ENCODE measurements at regions not wholly inside any gene's neighbourhood (a gene's known extent, or its start where the extent isn't known, plus 50 kb on each side); places are given as distances from the start of the nearest gene placed in this dataset.
A peak's percentile ranks its signal among the peaks of the same experiment; 100 is the strongest.

DNA sequence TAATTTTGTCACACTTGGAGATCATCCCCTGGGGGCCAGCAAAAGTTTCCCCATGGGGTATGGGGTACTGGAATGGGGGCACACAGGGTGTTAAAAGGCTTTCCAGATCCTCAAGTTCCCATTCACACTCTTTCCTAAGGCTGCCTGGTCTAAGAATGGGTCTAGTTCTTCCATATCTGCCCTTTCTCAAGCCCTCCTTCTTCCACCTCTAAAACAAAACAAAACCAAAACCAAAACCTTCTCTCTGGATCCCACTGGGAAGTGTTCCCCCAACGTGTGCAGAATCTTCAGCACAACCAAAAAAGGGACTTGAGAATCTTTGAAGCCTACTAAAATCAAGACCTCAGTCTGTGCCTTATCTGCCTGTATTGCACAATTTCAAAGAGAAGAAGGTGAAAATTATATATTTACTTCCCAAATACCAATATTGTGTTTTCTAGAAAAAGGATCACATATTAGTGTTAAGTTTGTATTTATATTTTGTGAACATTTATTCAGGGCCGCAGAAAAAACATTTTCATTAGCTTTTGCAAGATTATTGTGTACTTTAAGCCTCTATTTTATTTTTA, 207.2 kb upstream of the TCF4 start:
- peak overlapping the region; percentile 52 for H2AFZ ChIP-seq (ENCODE audit: low read length)
- H3K79me2 ChIP-seq (ENCODE audit: control insufficient read depth, insufficient read depth, low read length) = no peaks in the 10 kb centered on the region
- DNase-seq (ENCODE audit: low read depth in 2 of 2) = no peak
- no peaks in the 10 kb centered on the region for H3K9me3 ChIP-seq (ENCODE audit: control insufficient read depth, insufficient read depth, low read depth, low read length)
- H3K27ac ChIP-seq (ENCODE audit: insufficient read depth, low read length) = no peak overlapping the region
- peaks cover 2% of the 10 kb centered on the region for H3K4me1 ChIP-seq (ENCODE audit: control insufficient read depth, extremely low read depth, insufficient read depth, low read length)
- H3K9ac ChIP-seq (ENCODE audit: insufficient read depth, low read length) = no peak overlapping the region
- TF ChIP-seq, protein P1, sequence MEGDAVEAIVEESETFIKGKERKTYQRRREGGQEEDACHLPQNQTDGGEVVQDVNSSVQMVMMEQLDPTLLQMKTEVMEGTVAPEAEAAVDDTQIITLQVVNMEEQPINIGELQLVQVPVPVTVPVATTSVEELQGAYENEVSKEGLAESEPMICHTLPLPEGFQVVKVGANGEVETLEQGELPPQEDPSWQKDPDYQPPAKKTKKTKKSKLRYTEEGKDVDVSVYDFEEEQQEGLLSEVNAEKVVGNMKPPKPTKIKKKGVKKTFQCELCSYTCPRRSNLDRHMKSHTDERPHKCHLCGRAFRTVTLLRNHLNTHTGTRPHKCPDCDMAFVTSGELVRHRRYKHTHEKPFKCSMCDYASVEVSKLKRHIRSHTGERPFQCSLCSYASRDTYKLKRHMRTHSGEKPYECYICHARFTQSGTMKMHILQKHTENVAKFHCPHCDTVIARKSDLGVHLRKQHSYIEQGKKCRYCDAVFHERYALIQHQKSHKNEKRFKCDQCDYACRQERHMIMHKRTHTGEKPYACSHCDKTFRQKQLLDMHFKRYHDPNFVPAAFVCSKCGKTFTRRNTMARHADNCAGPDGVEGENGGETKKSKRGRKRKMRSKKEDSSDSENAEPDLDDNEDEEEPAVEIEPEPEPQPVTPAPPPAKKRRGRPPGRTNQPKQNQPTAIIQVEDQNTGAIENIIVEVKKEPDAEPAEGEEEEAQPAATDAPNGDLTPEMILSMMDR (conservative IDR thresholded peaks at IDR 0.05 in 1 of 2, IDR thresholded peaks at IDR 0.05 in 1 of 2; ENCODE audit: low read depth in 1 of 2, low read length in 2 of 2) = no peak
- TF ChIP-seq EZH2 (IDR thresholded peaks at IDR 0.05; ENCODE audit: low read length, missing control alignments) = no peak
- peak overlapping the region; percentile 80 for H3K4me2 ChIP-seq (ENCODE audit: extremely low read depth, insufficient read depth, low read length)
- H4K20me1 ChIP-seq (ENCODE audit: control insufficient read depth, extremely low read depth, insufficient read depth, low read length) = no peaks in the 10 kb centered on the region
- H3K36me3 ChIP-seq (ENCODE audit: control insufficient read depth, insufficient read depth, low read length) = no peaks in the 10 kb centered on the region
- H3K4me3 ChIP-seq (replicated peaks in 1 of 4; ENCODE audit: control extremely low read depth in 1 of 4, insufficient read depth in 1 of 4, low read depth in 3 of 4, low read length in 4 of 4) = peak overlapping the region in 1 of 4 experiments; percentile 36
- H3K27me3 ChIP-seq (ENCODE audit: control insufficient read depth, insufficient read depth, low read length) = no peaks in the 10 kb centered on the region

DNA sequence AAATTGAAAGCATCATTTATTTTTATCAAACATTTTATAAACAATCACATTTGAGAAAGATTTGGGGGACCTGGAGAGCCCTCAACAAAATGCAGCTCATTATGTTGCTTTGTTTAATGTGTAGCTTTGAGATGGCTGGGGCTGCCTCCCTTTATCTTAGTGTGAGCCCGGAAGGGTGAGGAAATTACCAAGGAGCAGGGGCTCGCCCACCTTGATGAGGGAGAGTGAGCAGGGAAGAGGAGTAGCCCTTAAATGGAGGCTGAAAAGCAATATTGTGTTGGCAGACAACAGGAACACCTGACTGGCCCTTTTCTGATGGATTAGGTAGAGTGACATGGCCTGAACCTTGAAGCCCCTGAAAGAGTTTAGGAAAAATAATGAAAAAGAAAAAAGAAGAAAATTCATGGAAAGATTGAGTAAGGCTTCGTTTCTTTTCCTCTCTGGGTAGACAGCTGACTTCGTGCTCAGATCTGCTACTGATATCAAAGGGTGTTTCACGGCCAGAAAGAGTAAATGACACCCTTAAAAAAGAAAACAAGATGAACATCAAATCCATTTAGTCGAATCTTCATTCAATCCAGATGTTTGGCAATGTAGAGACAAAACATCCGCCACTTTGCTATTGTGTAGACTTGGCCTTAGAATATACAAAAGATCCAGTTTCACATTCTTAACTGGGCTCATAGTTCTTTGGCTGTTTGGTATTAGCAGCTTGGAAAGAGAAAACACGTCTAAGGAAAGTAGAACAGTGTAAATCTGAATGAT, 206.5 kb upstream of the TCF4 start:
- H3K27ac ChIP-seq (ENCODE audit: insufficient read depth, low read length) = no peak overlapping the region
- no peaks in the 10 kb centered on the region for H4K20me1 ChIP-seq (ENCODE audit: control insufficient read depth, extremely low read depth, insufficient read depth, low read length)
- no peak overlapping the region for H2AFZ ChIP-seq (ENCODE audit: low read length)
- peaks cover 7% of the 10 kb centered on the region for H3K4me1 ChIP-seq (ENCODE audit: control insufficient read depth, extremely low read depth, insufficient read depth, low read length)
- H3K36me3 ChIP-seq (ENCODE audit: control insufficient read depth, insufficient read depth, low read length) = no peaks in the 10 kb centered on the region
- peak overlapping the region in 1 of 4 experiments; percentile 36 for H3K4me3 ChIP-seq (replicated peaks in 1 of 4; ENCODE audit: control extremely low read depth in 1 of 4, insufficient read depth in 1 of 4, low read depth in 3 of 4, low read length in 4 of 4)
- DNase-seq (ENCODE audit: low read depth in 2 of 2) = peak; percentile 51
- no peak for TF ChIP-seq EZH2 (IDR thresholded peaks at IDR 0.05; ENCODE audit: low read length, missing control alignments)
- TF ChIP-seq, protein P1 (conservative IDR thresholded peaks at IDR 0.05 in 1 of 2, IDR thresholded peaks at IDR 0.05 in 1 of 2; ENCODE audit: low read depth in 1 of 2, low read length in 2 of 2) = no peak
- no peak overlapping the region for H3K9ac ChIP-seq (ENCODE audit: insufficient read depth, low read length)
- no peaks in the 10 kb centered on the region for H3K79me2 ChIP-seq (ENCODE audit: control insufficient read depth, insufficient read depth, low read length)
- no peaks in the 10 kb centered on the region for H3K27me3 ChIP-seq (ENCODE audit: control insufficient read depth, insufficient read depth, low read length)
- H3K4me2 ChIP-seq (ENCODE audit: extremely low read depth, insufficient read depth, low read length) = peak overlapping the region; percentile 80
- H3K9me3 ChIP-seq (ENCODE audit: control insufficient read depth, insufficient read depth, low read depth, low read length) = no peaks in the 10 kb centered on the region

DNA sequence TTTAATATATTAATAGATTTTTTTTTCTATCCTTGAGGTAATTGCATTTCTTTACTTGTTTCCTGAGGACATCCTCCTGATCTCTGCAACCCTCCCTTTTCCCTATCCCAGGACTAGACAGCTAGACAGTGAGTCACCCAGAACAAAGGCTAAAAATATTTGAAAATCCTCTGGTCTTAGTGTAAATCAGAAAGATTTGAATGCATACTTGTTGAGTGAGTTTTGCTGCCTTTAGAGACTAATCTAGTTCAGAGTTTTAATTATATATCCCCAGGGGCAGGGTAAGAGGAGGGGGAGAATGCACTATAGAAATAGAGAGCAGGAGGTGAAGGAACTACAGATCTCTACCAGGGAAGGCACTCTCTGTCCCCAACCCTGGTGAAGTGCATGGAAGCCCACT, 202.3 kb upstream of the TCF4 start:
- Histone ChIP-seq H3K79me2 (ENCODE audit: control insufficient read depth, insufficient read depth, low read length) (no peaks in the 10 kb centered on the region), H2AFZ (ENCODE audit: low read length) (no peak overlapping the region), H3K4me3 (replicated peaks in 1 of 4; ENCODE audit: control extremely low read depth in 1 of 4, insufficient read depth in 1 of 4, low read depth in 3 of 4, low read length in 4 of 4) (no peak overlapping the region), H3K9me3 (ENCODE audit: control insufficient read depth, insufficient read depth, low read depth, low read length) (no peaks in the 10 kb centered on the region), H4K20me1 (ENCODE audit: control insufficient read depth, extremely low read depth, insufficient read depth, low read length) (no peaks in the 10 kb centered on the region), H3K9ac (ENCODE audit: insufficient read depth, low read length) (no peak overlapping the region), H3K4me2 (ENCODE audit: extremely low read depth, insufficient read depth, low read length) (no peak overlapping the region), H3K36me3 (ENCODE audit: control insufficient read depth, insufficient read depth, low read length) (no peaks in the 10 kb centered on the region), H3K4me1 (ENCODE audit: control insufficient read depth, extremely low read depth, insufficient read depth, low read length) (peaks cover 7% of the 10 kb centered on the region), H3K27me3 (ENCODE audit: control insufficient read depth, insufficient read depth, low read length) (no peaks in the 10 kb centered on the region), H3K27ac (ENCODE audit: insufficient read depth, low read length) (no peak overlapping the region)
- TF ChIP-seq, protein P1 (conservative IDR thresholded peaks at IDR 0.05 in 1 of 2, IDR thresholded peaks at IDR 0.05 in 1 of 2; ENCODE audit: low read depth in 1 of 2, low read length in 2 of 2) = no peak
- TF ChIP-seq EZH2 (IDR thresholded peaks at IDR 0.05; ENCODE audit: low read length, missing control alignments) = no peak
- DNase-seq (ENCODE audit: low read depth in 2 of 2) = peak; percentile 46 to 97

All from fibroblast of lung (primary cell).